Erythroblast (primary cell): ENCODE measurements at regions not wholly inside any gene's neighbourhood (a gene's known extent, or its start where the extent isn't known, plus 50 kb on each side); places are given as distances from the start of the nearest gene placed in this dataset.

ENCODE experiments used
- DNase-seq, 2 experiments: peaks; one replicate each; lab custom pipeline; 2025; lab: John Stamatoyannopoulos, UW
- GATA1 ChIP-seq: IDR thresholded peaks from 2 replicates; pipeline ENCODE4 v1.6.1; 2011; ENCODE audit warnings: low read depth, mild to moderate bottlenecking, control low read depth, low read length, moderate library complexity
- POLR2A ChIP-seq: IDR thresholded peaks from 2 replicates; pipeline ENCODE4 v1.6.1; 2011; ENCODE audit warnings: mild to moderate bottlenecking, low read length

- TF ChIP-seq GATA1, result no peak
- TF ChIP-seq POLR2A, result no peak
- peak in 1 of 2 experiments; percentile 0 for DNase-seq
Measured at GRCh38 chr11:128294001-128294670, 293.2 kb downstream of the ETS1 start.

- no peak for TF ChIP-seq POLR2A
- no peak for TF ChIP-seq GATA1
- no peak for DNase-seq
Measured at GRCh38 chr11:128291835-128292234, 295.5 kb downstream of the ETS1 start.

GRCh38 chr11:128291007-128291406 lies 296.4 kb downstream of the ETS1 start:
- DNase-seq, result no peak
- TF ChIP-seq GATA1, result no peak
- no peak for TF ChIP-seq POLR2A

GRCh38 chr11:128290106-128290840 lies 297.1 kb downstream of the ETS1 start:
- peak; percentile 39 to 66 for DNase-seq
- TF ChIP-seq POLR2A (no peak), GATA1 (no peak)

GRCh38 chr11:128289048-128289447 lies 298.3 kb downstream of the ETS1 start:
- no peak for TF ChIP-seq GATA1
- TF ChIP-seq POLR2A, result no peak
- no peak for DNase-seq

GRCh38 chr11:128288368-128288767 lies 299.0 kb downstream of the ETS1 start:
- no peak for DNase-seq
- no peak for TF ChIP-seq POLR2A
- no peak for TF ChIP-seq GATA1

- no peak for DNase-seq
Measured at GRCh38 chr11:128285321-128285720, 302.0 kb downstream of the ETS1 start.

GRCh38 chr11:128284634-128285033 lies 302.7 kb downstream of the ETS1 start:
- TF ChIP-seq GATA1, result no peak
- TF ChIP-seq POLR2A, result no peak
- no peak for DNase-seq

More at GRCh38 chr11:128285321-128285720, 302.0 kb downstream of the ETS1 start:
- TF ChIP-seq GATA1 (no peak), POLR2A (no peak)

GRCh38 chr11:128283451-128283850 lies 303.9 kb downstream of the ETS1 start:
- no peak for DNase-seq
- TF ChIP-seq GATA1 (no peak), POLR2A (no peak)

- TF ChIP-seq POLR2A (no peak), GATA1 (no peak)
- no peak for DNase-seq
Measured at GRCh38 chr11:128282053-128282452, 305.3 kb downstream of the ETS1 start.

GRCh38 chr11:128279866-128280265 lies 307.5 kb downstream of the ETS1 start:
- no peak for TF ChIP-seq GATA1
- TF ChIP-seq POLR2A, result no peak
- DNase-seq, result no peak

GRCh38 chr11:128273736-128274135 lies 313.6 kb downstream of the ETS1 start:
- DNase-seq, result peak in 1 of 2 experiments; percentile 1
- TF ChIP-seq GATA1 (no peak), POLR2A (no peak)

GRCh38 chr11:128271401-128271800 lies 316.0 kb downstream of the ETS1 start:
- no peak for TF ChIP-seq POLR2A
- TF ChIP-seq GATA1, result no peak
- DNase-seq, result no peak

- TF ChIP-seq GATA1, result no peak
- TF ChIP-seq POLR2A, result no peak
- no peak for DNase-seq
Measured at GRCh38 chr11:128269466-128269865, 317.9 kb downstream of the ETS1 start.
